Skeletal muscle tissue (tissue), 3 donors: ENCODE measurements at regions not wholly inside any gene's neighbourhood (a gene's known extent, or its start where the extent isn't known, plus 50 kb on each side); places are given as distances from the start of the nearest gene placed in this dataset.

Experiments used
- H3K27ac ChIP-seq: one replicate; pipeline ENCODE4 v1.7.0; 2013; ENCODE audit warnings: mild to moderate bottlenecking, low read depth, low read length, inconsistent platforms
- H3K27me3 ChIP-seq, 3 donors: one replicate each; pipeline ENCODE4 v1.7.0; 2013; ENCODE audit warnings: low read length in 3 of 3; ENCODE audit not compliant: control insufficient read depth in 3 of 3, insufficient read depth in 3 of 3
- H3K36me3 ChIP-seq, 3 donors: one replicate each; pipeline ENCODE4 v1.7.0; 2013; ENCODE audit warnings: low read length in 3 of 3; ENCODE audit not compliant: control insufficient read depth in 3 of 3, insufficient read depth in 3 of 3
- H3K4me1 ChIP-seq, 3 donors: one replicate each; pipeline ENCODE4 v1.7.0; 2013; ENCODE audit warnings: low read length in 3 of 3, mild to moderate bottlenecking in 3 of 3; ENCODE audit not compliant: control insufficient read depth in 3 of 3, insufficient read depth in 3 of 3
- H3K4me3 ChIP-seq, 3 donors: one replicate each; pipeline ENCODE4 v1.7.0; 2013; ENCODE audit warnings: low read length in 3 of 3
- H3K9ac ChIP-seq, 3 donors: one replicate each; pipeline ENCODE4 v1.7.0; 2013; ENCODE audit warnings: low read length in 3 of 3, mild to moderate bottlenecking in 3 of 3, moderate library complexity in 2 of 3, low read depth in 1 of 3
- H3K9me3 ChIP-seq, 3 donors: one replicate each; pipeline ENCODE4 v1.7.0; 2013; ENCODE audit warnings: low read length in 3 of 3; ENCODE audit not compliant: control insufficient read depth in 3 of 3
- donor health status: Osteomylitis.

DNA sequence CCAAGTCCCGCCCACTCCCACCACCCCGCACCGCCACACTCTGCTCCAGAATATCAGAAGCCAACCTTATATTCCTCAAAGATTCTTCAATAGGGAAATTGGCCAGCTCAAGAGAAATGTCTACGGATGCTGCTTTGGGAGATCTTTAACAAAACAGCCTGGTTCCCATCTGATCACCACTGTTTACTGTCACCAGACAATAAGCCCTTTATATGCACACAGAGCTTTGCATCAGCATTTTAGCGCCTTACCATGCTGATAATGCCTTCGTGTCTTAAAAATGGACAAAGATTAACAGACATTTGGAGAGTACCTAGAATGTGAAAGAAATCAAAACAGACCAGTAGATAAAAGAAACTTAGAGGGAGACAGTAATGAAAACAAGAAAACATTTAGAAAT lies 141.7 kb upstream of the SYT6 start:
- Histone ChIP-seq H3K9ac (no peak overlapping the region), H3K4me1 (no peaks in the 10 kb centered on the region), H3K9me3 (no peaks in the 10 kb centered on the region), H3K4me3 (no peak overlapping the region), H3K27me3 (peaks cover 0 to 4% (median 0%) of the 10 kb centered on the region in 3 donors), H3K36me3 (no peaks in the 10 kb centered on the region), H3K27ac (no peak overlapping the region)

DNA sequence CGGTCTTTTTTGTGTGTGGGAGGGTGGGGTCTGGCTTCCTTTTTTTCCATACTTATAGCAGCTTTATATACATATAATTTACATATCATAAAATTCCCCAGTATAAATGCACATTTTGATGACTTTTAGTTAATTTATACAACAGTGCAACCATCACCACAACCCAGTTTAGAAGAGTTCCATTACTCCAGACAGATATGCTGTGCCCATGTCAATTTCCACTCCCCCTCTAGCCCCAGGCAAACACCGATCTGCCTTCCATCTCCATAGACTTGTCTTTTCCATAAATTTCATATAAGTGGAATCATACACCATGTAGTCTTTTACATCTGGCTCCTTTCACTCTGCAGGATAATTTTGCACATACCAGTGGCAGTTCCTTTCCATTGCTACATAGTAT lies 139.2 kb upstream of the SYT6 start:
- Histone ChIP-seq H3K4me3 (no peak overlapping the region), H3K27ac (no peak overlapping the region), H3K9me3 (no peaks in the 10 kb centered on the region), H3K9ac (no peak overlapping the region), H3K27me3 (peaks cover 0 to 4% (median 0%) of the 10 kb centered on the region in 3 donors), H3K36me3 (no peaks in the 10 kb centered on the region), H3K4me1 (no peaks in the 10 kb centered on the region)

DNA sequence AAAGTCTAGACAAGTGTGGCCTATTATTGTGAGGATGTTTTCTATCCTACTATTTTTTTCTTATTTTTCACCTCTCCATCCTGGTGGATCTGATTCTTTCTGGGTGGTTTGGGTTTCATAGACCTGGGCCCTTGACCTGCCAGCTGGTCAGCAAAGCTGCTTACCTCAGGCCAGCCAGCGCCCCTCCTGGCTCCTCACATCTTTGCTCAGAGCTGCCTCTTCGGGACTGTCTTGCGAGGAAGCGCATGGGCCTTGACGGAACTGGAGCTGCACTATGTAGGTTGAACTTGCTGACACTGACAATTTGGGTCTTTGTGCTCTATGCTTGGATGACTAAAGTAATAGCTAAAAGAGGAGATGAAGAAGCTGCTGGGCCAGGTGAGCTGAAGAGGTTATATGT lies 138.5 kb upstream of the SYT6 start:
- H3K4me3 ChIP-seq = no peak overlapping the region
- no peaks in the 10 kb centered on the region for H3K9me3 ChIP-seq
- no peaks in the 10 kb centered on the region for H3K36me3 ChIP-seq
- peaks cover 0 to 4% (median 0%) of the 10 kb centered on the region in 3 donors for H3K27me3 ChIP-seq
- H3K9ac ChIP-seq = no peak overlapping the region
- H3K27ac ChIP-seq = no peak overlapping the region
- no peaks in the 10 kb centered on the region for H3K4me1 ChIP-seq

DNA sequence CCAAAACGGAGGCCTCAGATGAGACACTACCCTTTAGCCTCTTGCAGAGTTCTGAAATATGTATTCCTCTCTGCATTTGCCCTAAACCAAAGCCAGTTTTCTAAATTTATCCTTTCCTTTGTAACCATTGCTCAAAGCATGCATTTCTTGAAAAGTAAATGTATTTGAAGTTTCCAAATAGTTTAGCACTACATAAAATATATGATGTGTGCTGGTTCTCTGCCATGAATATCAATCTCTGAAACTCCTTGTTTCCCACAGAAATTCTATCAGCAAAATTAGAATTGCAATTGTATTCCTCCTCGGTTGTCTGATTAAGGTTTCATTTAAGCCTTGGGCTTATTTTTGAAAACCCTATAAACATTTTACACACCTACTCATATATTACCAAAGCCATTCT lies 137.1 kb upstream of the SYT6 start:
- no peaks in the 10 kb centered on the region for H3K36me3 ChIP-seq
- no peak overlapping the region for H3K27ac ChIP-seq
- H3K9ac ChIP-seq = no peak overlapping the region
- no peaks in the 10 kb centered on the region for H3K9me3 ChIP-seq
- no peak overlapping the region for H3K4me3 ChIP-seq
- peaks cover 0 to 4% (median 0%) of the 10 kb centered on the region in 3 donors for H3K27me3 ChIP-seq
- no peaks in the 10 kb centered on the region for H3K4me1 ChIP-seq

DNA sequence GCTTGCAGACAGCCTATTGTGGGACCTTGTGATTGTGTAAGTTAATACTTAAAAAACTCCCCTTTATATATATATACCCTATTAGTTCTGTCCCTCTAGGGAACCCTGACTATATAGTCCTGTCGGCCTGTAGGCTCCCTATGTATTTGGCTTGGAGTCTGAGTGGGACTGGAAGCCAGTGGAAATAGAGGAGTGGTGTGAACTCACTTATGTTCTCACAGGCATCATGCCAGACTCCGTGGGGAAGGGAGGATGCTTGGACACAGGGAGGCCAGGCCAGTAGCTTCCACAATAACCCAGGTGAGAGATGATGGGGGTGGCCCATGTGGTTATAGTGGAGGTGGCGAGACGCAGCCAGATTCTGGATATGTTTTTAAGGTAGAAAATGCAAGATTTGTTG lies 136.7 kb upstream of the SYT6 start:
- H3K27ac ChIP-seq = no peak overlapping the region
- no peaks in the 10 kb centered on the region for H3K36me3 ChIP-seq
- H3K9me3 ChIP-seq = no peaks in the 10 kb centered on the region
- H3K4me3 ChIP-seq = no peak overlapping the region
- H3K4me1 ChIP-seq = no peaks in the 10 kb centered on the region
- H3K9ac ChIP-seq = no peak overlapping the region
- peaks cover 0 to 4% (median 0%) of the 10 kb centered on the region in 3 donors for H3K27me3 ChIP-seq

DNA sequence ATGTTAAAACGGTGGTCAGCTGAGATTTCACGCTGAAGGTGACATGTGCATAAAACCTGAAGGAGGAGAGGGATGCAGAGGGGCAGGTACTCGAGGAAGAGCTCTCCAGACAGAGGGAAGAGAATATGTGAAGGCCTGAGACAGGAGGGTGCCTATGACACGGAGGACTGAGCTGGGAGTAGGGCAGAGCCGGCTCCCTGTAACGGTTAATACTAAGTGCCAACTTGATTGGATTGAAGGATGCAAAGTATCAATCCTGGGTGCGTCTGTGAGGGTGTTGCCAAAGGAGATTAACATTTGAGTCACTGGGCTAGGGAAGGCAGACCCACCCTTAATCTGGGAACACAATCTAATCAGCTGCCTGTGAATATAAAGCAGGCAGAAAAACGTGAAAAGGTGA lies 136.2 kb upstream of the SYT6 start:
- no peak overlapping the region for H3K27ac ChIP-seq
- no peaks in the 10 kb centered on the region for H3K36me3 ChIP-seq
- no peaks in the 10 kb centered on the region for H3K4me1 ChIP-seq
- H3K9ac ChIP-seq = no peak overlapping the region
- no peaks in the 10 kb centered on the region for H3K9me3 ChIP-seq
- no peak overlapping the region for H3K4me3 ChIP-seq
- H3K27me3 ChIP-seq = peaks cover 0 to 4% (median 0%) of the 10 kb centered on the region in 3 donors

DNA sequence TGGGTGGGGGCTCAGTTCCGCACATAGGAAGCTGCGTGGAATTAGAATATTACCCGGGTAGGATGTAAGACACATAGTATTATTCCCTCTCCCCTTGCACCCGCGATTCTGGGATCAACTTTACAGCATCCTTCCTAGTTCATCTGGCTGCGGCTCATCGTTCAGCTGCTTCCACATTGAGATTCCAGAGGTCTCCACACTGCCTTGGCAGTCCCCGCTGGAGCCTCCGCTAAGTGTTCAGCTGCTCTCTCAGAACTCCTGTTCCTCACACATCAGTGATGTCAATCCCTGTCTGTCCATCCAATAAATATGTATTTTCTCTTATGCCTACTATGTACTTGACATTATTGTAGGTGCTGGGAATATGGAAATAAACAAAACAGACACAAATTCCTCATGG lies 135.6 kb upstream of the SYT6 start:
- no peak overlapping the region for H3K4me3 ChIP-seq
- H3K9ac ChIP-seq = no peak overlapping the region
- H3K27me3 ChIP-seq = peaks cover 0 to 4% (median 0%) of the 10 kb centered on the region in 3 donors
- H3K27ac ChIP-seq = no peak overlapping the region
- no peaks in the 10 kb centered on the region for H3K36me3 ChIP-seq
- H3K9me3 ChIP-seq = no peaks in the 10 kb centered on the region
- no peaks in the 10 kb centered on the region for H3K4me1 ChIP-seq

DNA sequence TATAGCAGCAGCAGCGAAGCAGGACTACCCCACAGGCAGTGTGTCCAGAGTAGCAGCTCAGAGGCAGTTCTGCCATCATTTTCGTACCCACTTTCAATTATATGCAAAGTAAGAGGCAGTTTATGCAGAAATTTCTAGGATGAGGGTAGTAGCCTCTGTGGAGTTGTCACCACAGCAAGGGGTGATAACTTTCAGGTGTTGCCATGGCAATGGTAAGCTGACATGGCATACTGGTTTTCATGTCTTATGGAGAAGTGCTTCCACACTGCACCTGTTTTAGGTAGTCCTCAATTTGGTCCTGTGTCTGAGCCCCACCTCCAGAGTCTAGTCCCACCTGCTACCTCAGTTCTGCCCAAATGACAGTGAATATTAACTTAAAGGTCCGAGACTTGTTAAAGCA lies 133.3 kb upstream of the SYT6 start:
- Histone ChIP-seq H3K4me1 (no peaks in the 10 kb centered on the region), H3K36me3 (no peaks in the 10 kb centered on the region), H3K4me3 (no peak overlapping the region), H3K9me3 (no peaks in the 10 kb centered on the region), H3K27ac (no peak overlapping the region), H3K9ac (no peak overlapping the region), H3K27me3 (no peaks in the 10 kb centered on the region)

DNA sequence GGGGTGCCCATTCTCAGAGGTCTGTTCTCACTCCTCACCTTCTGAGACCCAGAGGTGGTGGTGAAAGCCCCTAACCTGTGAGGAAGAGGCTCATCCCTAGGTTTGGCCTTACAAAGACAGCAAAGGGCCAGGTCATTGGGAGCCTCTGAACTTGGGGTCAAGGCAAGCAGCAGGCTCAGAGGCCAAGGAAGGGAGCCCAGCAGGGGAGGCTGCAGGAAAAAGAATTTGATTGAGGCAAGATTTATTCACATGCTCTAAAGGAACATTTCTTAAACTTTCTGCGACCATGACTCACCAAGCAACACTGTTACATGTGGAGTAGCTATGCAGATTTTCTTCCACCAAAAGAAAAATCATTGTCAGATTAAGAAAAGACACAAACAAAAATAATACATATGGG lies 132.5 kb upstream of the SYT6 start:
- Histone ChIP-seq H3K4me1 (no peaks in the 10 kb centered on the region), H3K4me3 (no peak overlapping the region), H3K9me3 (no peaks in the 10 kb centered on the region), H3K9ac (no peak overlapping the region), H3K27ac (no peak overlapping the region), H3K36me3 (no peaks in the 10 kb centered on the region), H3K27me3 (no peaks in the 10 kb centered on the region)

DNA sequence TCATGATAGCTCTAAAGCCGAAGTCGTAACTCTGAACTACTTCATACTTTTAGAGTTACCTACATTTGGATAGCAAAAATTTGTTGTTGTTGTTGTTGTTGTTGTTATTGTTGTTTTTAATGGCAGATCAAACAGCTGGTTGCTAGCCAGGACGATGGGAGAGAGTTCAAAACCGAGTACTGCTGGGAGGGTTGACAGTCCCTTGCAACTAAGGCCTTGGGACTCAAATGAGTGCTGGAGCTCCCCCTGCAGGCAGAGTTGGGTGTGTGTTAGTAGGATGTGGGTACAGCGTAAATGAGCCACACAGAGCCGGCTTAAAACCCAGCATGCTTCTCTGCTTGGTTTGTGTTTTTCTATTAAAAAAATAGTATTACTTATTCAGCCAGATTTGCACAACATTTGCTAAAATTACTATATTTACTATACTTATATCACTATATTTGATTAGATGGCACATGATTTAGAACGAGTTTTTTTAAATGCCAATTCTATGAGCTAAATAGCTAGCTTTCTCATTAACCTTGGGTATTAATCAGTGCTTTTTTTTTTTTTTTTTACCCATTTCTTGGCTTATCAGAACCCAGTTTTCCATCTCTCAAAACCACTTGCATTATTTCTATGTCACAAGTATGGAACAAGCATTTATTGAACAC lies 129.2 kb upstream of the SYT6 start:
- H3K36me3 ChIP-seq = no peaks in the 10 kb centered on the region
- H3K4me3 ChIP-seq = no peak overlapping the region
- H3K9ac ChIP-seq = no peak overlapping the region
- no peak overlapping the region for H3K27ac ChIP-seq
- no peaks in the 10 kb centered on the region for H3K9me3 ChIP-seq
- H3K4me1 ChIP-seq = no peaks in the 10 kb centered on the region
- H3K27me3 ChIP-seq = no peaks in the 10 kb centered on the region
